SK-N-SH (cell line): ENCODE measurements at regions not wholly inside any gene's neighbourhood (a gene's known extent, or its start where the extent isn't known, plus 50 kb on each side); places are given as distances from the start of the nearest gene placed in this dataset.

Experiments
- CTCF ChIA-PET: fragments of 300-600, 350-600 bp; formaldehyde crosslinking; extraction: SDS; loops from one replicate; lab custom pipeline; 2021; lab: Yijun Ruan, JAX
- POLR2A ChIA-PET: fragments of 350-600 bp; sonication (Branson Sonifier 250); formaldehyde crosslinking; extraction: SDS; loops from one replicate; lab custom pipeline; 2020; ENCODE audit warnings: antibody characterized with exemption, inconsistent platforms; lab: Yijun Ruan, JAX
- DNase-seq: peaks from one replicate; pipeline ENCODE4 v3.0.0; 2012
- H2AFZ ChIP-seq: fragments of 200-600 bp; sonication (generic); 2 replicates; pipeline ENCODE4 v1.8.1; 2016; ENCODE audit warnings: antibody characterized with exemption, mild to moderate bottlenecking, low read depth
- H3F3A ChIP-seq: fragments of 200-600 bp; sonication (generic); replicated peaks from 2 replicates; pipeline ENCODE3; 2016; ENCODE audit warnings: antibody characterized with exemption, mild to moderate bottlenecking; ENCODE audit not compliant: insufficient read depth
- H3K27ac ChIP-seq, 2 experiments: fragments of 200-500 bp in 1 of 2; fragments of 200-600 bp in 1 of 2; sonication (Bioruptor generic) in 1 of 2; sonication (generic), shearing (Covaris generic) in 1 of 2; 2 replicates each; pipeline versions ENCODE4 v1.5.1 to v1.6.1; 2014 to 2016; ENCODE audit warnings: low read depth in 2 of 2, inconsistent platforms in 1 of 2, low read length in 1 of 2, mild to moderate bottlenecking in 1 of 2, mixed read lengths in 1 of 2
- H3K27me3 ChIP-seq: fragments of 200-600 bp; sonication (generic), shearing (Covaris generic); 2 replicates; pipeline ENCODE4 v1.6.1; 2016; ENCODE audit warnings: mixed run types; ENCODE audit not compliant: insufficient read depth
- H3K36me3 ChIP-seq, 2 experiments: fragments of 200-500 bp in 1 of 2; fragments of 200-600 bp in 1 of 2; sonication (Bioruptor generic) in 1 of 2; sonication (generic) in 1 of 2; replicated peaks in 1 of 2; 2 replicates each; pipeline versions ENCODE3 to v1.5.1; 2014 to 2016; ENCODE audit warnings: low read length in 1 of 2, mild to moderate bottlenecking in 1 of 2; ENCODE audit not compliant: insufficient read depth in 2 of 2, control insufficient read depth in 1 of 2
- H3K4me1 ChIP-seq, 2 experiments: fragments of 200-500 bp in 1 of 2; fragments of 200-600 bp in 1 of 2; sonication (Bioruptor generic) in 1 of 2; sonication (generic), shearing (Covaris generic) in 1 of 2; 2 replicates each; pipeline versions ENCODE4 v1.5.1 to v1.6.1; 2014 to 2016; ENCODE audit warnings: low read depth in 1 of 2, low read length in 1 of 2, mixed run types in 1 of 2; ENCODE audit not compliant: insufficient read depth in 2 of 2, control insufficient read depth in 1 of 2
- H3K4me2 ChIP-seq: fragments of 200-600 bp; sonication (generic), shearing (Covaris generic); 2 replicates; pipeline ENCODE4 v1.6.1; 2017; ENCODE audit warnings: mixed run types
- H3K4me3 ChIP-seq, 2 experiments: fragments of 200-500 bp in 1 of 2; fragments of 200-600 bp in 1 of 2; sonication (Bioruptor generic) in 1 of 2; sonication (generic), shearing (Covaris generic) in 1 of 2; 2 replicates each; pipeline versions ENCODE4 v1.5.1 to v1.8.1; 2014 to 2016; ENCODE audit warnings: low read depth in 2 of 2, inconsistent platforms in 1 of 2, low read length in 1 of 2, mild to moderate bottlenecking in 1 of 2, mixed read lengths in 1 of 2, moderate library complexity in 1 of 2
- H3K79me2 ChIP-seq: fragments of 200-600 bp; sonication (generic); 2 replicates; pipeline ENCODE4 v1.8.1; 2017; ENCODE audit warnings: mild to moderate bottlenecking; ENCODE audit not compliant: insufficient read depth
- H3K9ac ChIP-seq: fragments of 200-600 bp; sonication (generic); 2 replicates; pipeline ENCODE4 v1.6.1; 2017; ENCODE audit warnings: mixed run types
- H3K9me2 ChIP-seq: fragments of 200-600 bp; sonication (generic); 2 replicates; pipeline ENCODE4 v1.6.1; 2017; ENCODE audit warnings: mixed run types
- H3K9me3 ChIP-seq: fragments of 200-600 bp; sonication (generic); 2 replicates; pipeline ENCODE4 v1.6.1; 2017; ENCODE audit warnings: mixed run types, mild to moderate bottlenecking, moderate library complexity
- H4K20me1 ChIP-seq: fragments of 200-600 bp; sonication (generic); 2 replicates; pipeline ENCODE4 v1.6.1; 2017; ENCODE audit warnings: mild to moderate bottlenecking, mixed run types; ENCODE audit not compliant: insufficient read depth
- CHD2 ChIP-seq: fragments of 150-350 bp; IDR thresholded peaks from 2 replicates; pipeline ENCODE4 v1.6.1; 2018; ENCODE audit warnings: low read length; ENCODE audit not compliant: partially characterized antibody
- ELF1 ChIP-seq: IDR thresholded peaks from 2 replicates; pipeline ENCODE4 v1.4.0; 2012
- FOXM1 ChIP-seq: IDR thresholded peaks from 2 replicates; pipeline ENCODE4 v1.4.0; 2012; ENCODE audit warnings: low read depth, mild to moderate bottlenecking
- GABPA ChIP-seq: IDR thresholded peaks from 2 replicates; pipeline ENCODE4 v1.4.0; 2012; ENCODE audit warnings: low read depth, mild to moderate bottlenecking
- GATA2 ChIP-seq: sonication (generic); formaldehyde crosslinking; IDR thresholded peaks from 2 replicates; pipeline ENCODE4 v1.5.0; 2020; ENCODE audit warnings: mild to moderate bottlenecking, missing genetic modification reagents
- NFIC ChIP-seq: IDR thresholded peaks from 2 replicates; pipeline ENCODE4 v1.4.0; 2012; ENCODE audit warnings: borderline replicate concordance
- POLR2AphosphoS5 ChIP-seq: IDR thresholded peaks from 2 replicates; pipeline ENCODE4 v1.6.1; 2012; ENCODE audit warnings: low read depth, low read length
- RAD21 ChIP-seq: IDR thresholded peaks from 2 replicates; pipeline ENCODE4 v1.6.1; 2012; ENCODE audit warnings: mild to moderate bottlenecking, low read length
- RCOR1 ChIP-seq: fragments of 150-350 bp; IDR thresholded peaks from 2 replicates; pipeline ENCODE4 v1.6.1; 2017; ENCODE audit warnings: antibody characterized with exemption, low read length
- RXRA ChIP-seq: IDR thresholded peaks from 2 replicates; pipeline ENCODE4 v1.4.0; 2012; ENCODE audit warnings: low read depth, mild to moderate bottlenecking, borderline replicate concordance
- SIN3A ChIP-seq: IDR thresholded peaks from 2 replicates; pipeline ENCODE4 v1.6.1; 2012; ENCODE audit warnings: low read depth, mild to moderate bottlenecking, low read length, moderate library complexity, borderline replicate concordance
- SMC3 ChIP-seq: IDR thresholded peaks from 2 replicates; pipeline ENCODE4 v1.6.1; 2012; ENCODE audit warnings: low read depth, low read length, improper control_type of control experiment
- TAF1 ChIP-seq: IDR thresholded peaks from 2 replicates; pipeline ENCODE4 v1.6.1; 2012; ENCODE audit warnings: low read depth, mild to moderate bottlenecking, low read length, moderate library complexity, borderline replicate concordance
- TEAD4 ChIP-seq: IDR thresholded peaks from 2 replicates; pipeline ENCODE4 v1.4.0; 2012; ENCODE audit warnings: mild to moderate bottlenecking, borderline replicate concordance; ENCODE audit not compliant: insufficient read depth
- YY1 ChIP-seq: IDR thresholded peaks from 2 replicates; pipeline ENCODE4 v1.4.0; 2012; ENCODE audit warnings: low read depth, mild to moderate bottlenecking
- WGBS: methylation state at CpG from one replicate; pipeline ENCODE4 v1.1.6; 2017; ENCODE audit warnings: low lambda C conversion rate; 5-methylcytosine and 5-hydroxymethylcytosine counted together
- TF ChIP-seq, protein P1 (sequence below): fragments of 150-350 bp; IDR thresholded peaks from 2 replicates; pipeline ENCODE4 v1.6.1; 2017; ENCODE audit warnings: antibody characterized with exemption, low read length, low read depth, borderline replicate concordance
- TF ChIP-seq, protein P2 (sequence below): IDR thresholded peaks from 2 replicates; pipeline ENCODE4; 2012
- TF ChIP-seq, protein P3 (sequence below): IDR thresholded peaks from 2 replicates; pipeline ENCODE4 v1.6.1; 2012; ENCODE audit warnings: mild to moderate bottlenecking, low read depth, low read length, moderate library complexity

DNA sequence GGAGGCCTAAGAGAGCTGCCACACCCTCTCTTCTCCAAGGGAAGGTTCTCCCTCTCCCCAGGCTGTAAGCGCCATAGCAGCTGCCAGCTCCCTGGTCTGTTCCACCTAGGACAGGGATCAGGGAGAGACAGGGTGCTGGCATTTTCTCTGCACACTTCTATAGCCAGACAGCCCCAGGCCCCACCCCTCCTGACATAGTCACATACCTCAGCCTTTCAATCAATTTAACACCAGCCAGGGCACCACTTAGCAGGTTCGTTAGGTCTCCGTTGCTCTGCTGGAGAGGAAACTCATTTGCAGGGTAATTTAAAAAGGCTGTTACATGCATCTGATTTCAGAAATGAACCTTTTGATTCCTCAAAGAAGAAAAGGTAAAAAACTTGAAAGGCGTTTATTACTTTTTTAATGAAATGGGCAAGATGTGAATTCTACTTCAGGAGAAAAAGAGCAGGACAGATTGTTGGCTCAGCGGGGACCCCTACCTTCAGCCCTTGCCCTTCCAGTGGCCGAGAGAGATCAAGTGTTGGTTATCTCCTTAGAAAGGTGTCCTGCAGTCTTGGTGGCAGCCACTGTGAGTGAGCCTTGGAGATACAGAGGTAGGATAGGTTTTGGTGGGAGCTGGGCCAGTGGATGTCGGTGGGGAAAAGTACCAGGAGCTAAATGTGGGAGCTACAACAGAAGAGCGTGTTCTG is 180.5 kb upstream of the GALNT17 start:
- H3K4me3 ChIP-seq = no peak overlapping the region
- ChIA-PET POLR2A (no interaction called here), CTCF (no interaction called here)
- DNase-seq = no peak
- TF ChIP-seq RCOR1 (no peak), RAD21 (no peak), POLR2AphosphoS5 (no peak), TEAD4 (no peak), ELF1 (no peak), CHD2 (no peak), RXRA (no peak), GABPA (no peak), YY1 (no peak), FOXM1 (no peak), SMC3 (no peak), SIN3A (no peak), TAF1 (no peak), GATA2 (CRISPR knock-in tag) (no peak), NFIC (no peak)
- TF ChIP-seq, protein P1, sequence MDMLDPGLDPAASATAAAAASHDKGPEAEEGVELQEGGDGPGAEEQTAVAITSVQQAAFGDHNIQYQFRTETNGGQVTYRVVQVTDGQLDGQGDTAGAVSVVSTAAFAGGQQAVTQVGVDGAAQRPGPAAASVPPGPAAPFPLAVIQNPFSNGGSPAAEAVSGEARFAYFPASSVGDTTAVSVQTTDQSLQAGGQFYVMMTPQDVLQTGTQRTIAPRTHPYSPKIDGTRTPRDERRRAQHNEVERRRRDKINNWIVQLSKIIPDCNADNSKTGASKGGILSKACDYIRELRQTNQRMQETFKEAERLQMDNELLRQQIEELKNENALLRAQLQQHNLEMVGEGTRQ = no peak
- TF ChIP-seq, protein P2, sequence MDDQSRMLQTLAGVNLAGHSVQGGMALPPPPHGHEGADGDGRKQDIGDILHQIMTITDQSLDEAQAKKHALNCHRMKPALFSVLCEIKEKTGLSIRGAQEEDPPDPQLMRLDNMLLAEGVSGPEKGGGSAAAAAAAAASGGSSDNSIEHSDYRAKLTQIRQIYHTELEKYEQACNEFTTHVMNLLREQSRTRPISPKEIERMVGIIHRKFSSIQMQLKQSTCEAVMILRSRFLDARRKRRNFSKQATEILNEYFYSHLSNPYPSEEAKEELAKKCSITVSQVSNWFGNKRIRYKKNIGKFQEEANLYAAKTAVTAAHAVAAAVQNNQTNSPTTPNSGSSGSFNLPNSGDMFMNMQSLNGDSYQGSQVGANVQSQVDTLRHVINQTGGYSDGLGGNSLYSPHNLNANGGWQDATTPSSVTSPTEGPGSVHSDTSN = no peak
- TF ChIP-seq, protein P3, sequence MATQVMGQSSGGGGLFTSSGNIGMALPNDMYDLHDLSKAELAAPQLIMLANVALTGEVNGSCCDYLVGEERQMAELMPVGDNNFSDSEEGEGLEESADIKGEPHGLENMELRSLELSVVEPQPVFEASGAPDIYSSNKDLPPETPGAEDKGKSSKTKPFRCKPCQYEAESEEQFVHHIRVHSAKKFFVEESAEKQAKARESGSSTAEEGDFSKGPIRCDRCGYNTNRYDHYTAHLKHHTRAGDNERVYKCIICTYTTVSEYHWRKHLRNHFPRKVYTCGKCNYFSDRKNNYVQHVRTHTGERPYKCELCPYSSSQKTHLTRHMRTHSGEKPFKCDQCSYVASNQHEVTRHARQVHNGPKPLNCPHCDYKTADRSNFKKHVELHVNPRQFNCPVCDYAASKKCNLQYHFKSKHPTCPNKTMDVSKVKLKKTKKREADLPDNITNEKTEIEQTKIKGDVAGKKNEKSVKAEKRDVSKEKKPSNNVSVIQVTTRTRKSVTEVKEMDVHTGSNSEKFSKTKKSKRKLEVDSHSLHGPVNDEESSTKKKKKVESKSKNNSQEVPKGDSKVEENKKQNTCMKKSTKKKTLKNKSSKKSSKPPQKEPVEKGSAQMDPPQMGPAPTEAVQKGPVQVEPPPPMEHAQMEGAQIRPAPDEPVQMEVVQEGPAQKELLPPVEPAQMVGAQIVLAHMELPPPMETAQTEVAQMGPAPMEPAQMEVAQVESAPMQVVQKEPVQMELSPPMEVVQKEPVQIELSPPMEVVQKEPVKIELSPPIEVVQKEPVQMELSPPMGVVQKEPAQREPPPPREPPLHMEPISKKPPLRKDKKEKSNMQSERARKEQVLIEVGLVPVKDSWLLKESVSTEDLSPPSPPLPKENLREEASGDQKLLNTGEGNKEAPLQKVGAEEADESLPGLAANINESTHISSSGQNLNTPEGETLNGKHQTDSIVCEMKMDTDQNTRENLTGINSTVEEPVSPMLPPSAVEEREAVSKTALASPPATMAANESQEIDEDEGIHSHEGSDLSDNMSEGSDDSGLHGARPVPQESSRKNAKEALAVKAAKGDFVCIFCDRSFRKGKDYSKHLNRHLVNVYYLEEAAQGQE = no peak
- no peaks in the 10 kb centered on the region for H3K9me3 ChIP-seq
- no peak overlapping the region for H2AFZ ChIP-seq
- 5% methylated on average over 8 of the region's 8 CpGs for WGBS
- H3K79me2 ChIP-seq = no peaks in the 10 kb centered on the region
- no peaks in the 10 kb centered on the region for H3K36me3 ChIP-seq
- no peaks in the 10 kb centered on the region for H3K27me3 ChIP-seq
- H3K9ac ChIP-seq = no peak overlapping the region
- H3K9me2 ChIP-seq = no peaks in the 10 kb centered on the region
- H3K4me2 ChIP-seq = no peak overlapping the region
- H4K20me1 ChIP-seq = no peaks in the 10 kb centered on the region
- H3K27ac ChIP-seq = no peak overlapping the region
- no peaks in the 10 kb centered on the region for H3K4me1 ChIP-seq
- H3F3A ChIP-seq = no peaks in the 10 kb centered on the region
